ENCODE measurements at regions not wholly inside any gene's neighbourhood (a gene's known extent, or its start where the extent isn't known, plus 50 kb on each side); places are given as distances from the start of the nearest gene placed in this dataset.

- TF ChIP-seq FOXM1 (IDR thresholded peaks at IDR 0.05; ENCODE audit: borderline replicate concordance, low read depth) (no peak), TEAD4 (IDR thresholded peaks at IDR 0.05) (no peak), EP300 (IDR thresholded peaks at IDR 0.05; ENCODE audit: borderline replicate concordance) (no peak), REST (IDR thresholded peaks at IDR 0.05; ENCODE audit: low read depth) (no peak), YY1 (IDR thresholded peaks at IDR 0.05; ENCODE audit: low read depth) (no peak), CEBPB (IDR thresholded peaks at IDR 0.05) (no peak), TCF12 (IDR thresholded peaks at IDR 0.05; ENCODE audit: low read depth) (no peak), RAD21 (IDR thresholded peaks at IDR 0.05; ENCODE audit: low read depth) (no peak), MAX (IDR thresholded peaks at IDR 0.05) (no peak), TAF1 (IDR thresholded peaks at IDR 0.05; ENCODE audit: low read depth) (no peak), USF1 (IDR thresholded peaks at IDR 0.05) (no peak), CREB1 (IDR thresholded peaks at IDR 0.05; ENCODE audit: low read depth) (no peak), EGR1 (IDR thresholded peaks at IDR 0.05) (no peak), ZBTB7A (IDR thresholded peaks at IDR 0.05; ENCODE audit: low read depth) (no peak), NFIC (IDR thresholded peaks at IDR 0.05) (no peak)
Measured at GRCh38 chr14:98446508-98446907, 825.5 kb downstream of the BCL11B start.

- TF ChIP-seq ZBTB7A (IDR thresholded peaks at IDR 0.05; ENCODE audit: low read depth) = no peak
- no peak for TF ChIP-seq NFIC (IDR thresholded peaks at IDR 0.05)
- no peak for TF ChIP-seq REST (IDR thresholded peaks at IDR 0.05; ENCODE audit: low read depth)
- no peak for TF ChIP-seq USF1 (IDR thresholded peaks at IDR 0.05)
Measured at GRCh38 chr14:98456231-98456630, 815.8 kb downstream of the BCL11B start.

- TF ChIP-seq RAD21 (IDR thresholded peaks at IDR 0.05; ENCODE audit: low read depth) (no peak), TEAD4 (IDR thresholded peaks at IDR 0.05) (no peak), REST (IDR thresholded peaks at IDR 0.05; ENCODE audit: low read depth) (no peak), TAF1 (IDR thresholded peaks at IDR 0.05; ENCODE audit: low read depth) (no peak), MAX (IDR thresholded peaks at IDR 0.05) (no peak), TCF12 (IDR thresholded peaks at IDR 0.05; ENCODE audit: low read depth) (no peak), EGR1 (IDR thresholded peaks at IDR 0.05) (no peak), ZBTB7A (IDR thresholded peaks at IDR 0.05; ENCODE audit: low read depth) (no peak), YY1 (IDR thresholded peaks at IDR 0.05; ENCODE audit: low read depth) (no peak), EP300 (IDR thresholded peaks at IDR 0.05; ENCODE audit: borderline replicate concordance) (no peak), NFIC (IDR thresholded peaks at IDR 0.05) (no peak), FOXM1 (IDR thresholded peaks at IDR 0.05; ENCODE audit: borderline replicate concordance, low read depth) (no peak), USF1 (IDR thresholded peaks at IDR 0.05) (no peak), CEBPB (IDR thresholded peaks at IDR 0.05) (no peak), CREB1 (IDR thresholded peaks at IDR 0.05; ENCODE audit: low read depth) (no peak)
Measured at GRCh38 chr14:98458702-98459101, 813.3 kb downstream of the BCL11B start.

- no peak for TF ChIP-seq TCF12 (IDR thresholded peaks at IDR 0.05; ENCODE audit: low read depth)
- no peak for TF ChIP-seq CREB1 (IDR thresholded peaks at IDR 0.05; ENCODE audit: low read depth)
- TF ChIP-seq EP300 (IDR thresholded peaks at IDR 0.05; ENCODE audit: borderline replicate concordance) = no peak
Measured at GRCh38 chr14:98462908-98463307, 809.1 kb downstream of the BCL11B start.
